ENCODE measurements at regions not wholly inside any gene's neighbourhood (a gene's known extent, or its start where the extent isn't known, plus 50 kb on each side); places are given as distances from the start of the nearest gene placed in this dataset.

DNA sequence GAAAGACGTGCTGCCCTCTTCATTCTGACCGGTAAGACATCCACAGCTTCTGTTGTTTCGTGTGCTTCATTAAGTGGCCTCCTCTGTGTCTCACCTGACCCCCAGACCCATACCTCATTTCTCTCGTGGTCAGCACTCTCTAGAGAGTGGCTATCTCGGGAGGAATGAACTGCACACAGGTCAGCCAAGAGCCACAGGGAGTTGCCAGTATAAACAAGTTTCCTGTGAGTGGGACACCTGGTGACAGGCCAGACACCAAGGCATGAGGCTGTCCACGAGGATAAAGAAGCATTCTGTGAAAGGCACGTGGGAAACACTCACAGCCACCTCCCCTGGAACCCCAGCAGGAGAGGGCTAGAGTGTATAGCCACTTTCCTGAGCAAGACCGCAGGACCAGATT lies 115.8 kb downstream of the NUFIP1 start:
- intact Hi-C loops (cut with micrococcal nuclease; ENCODE audit: unreplicated experiment) (no loop called here), in situ Hi-C loops (cut with HindIII; ENCODE audit: low pct_unique_long_range_greater_than_20kb, low sequenced_read_pairs) (no loop called here)
- no peak overlapping the region for H3K4me3 ChIP-seq (ENCODE audit: low read depth in 2 of 2, low read length in 2 of 2)
- DNase-seq (ENCODE audit: low read depth, low spot score) (no peak), ATAC-seq (no peak)
- BruUV-seq (replicated peaks) = no TSS peak
- POLR2A ChIA-PET = no interaction called here
- TF ChIP-seq, protein P1, sequence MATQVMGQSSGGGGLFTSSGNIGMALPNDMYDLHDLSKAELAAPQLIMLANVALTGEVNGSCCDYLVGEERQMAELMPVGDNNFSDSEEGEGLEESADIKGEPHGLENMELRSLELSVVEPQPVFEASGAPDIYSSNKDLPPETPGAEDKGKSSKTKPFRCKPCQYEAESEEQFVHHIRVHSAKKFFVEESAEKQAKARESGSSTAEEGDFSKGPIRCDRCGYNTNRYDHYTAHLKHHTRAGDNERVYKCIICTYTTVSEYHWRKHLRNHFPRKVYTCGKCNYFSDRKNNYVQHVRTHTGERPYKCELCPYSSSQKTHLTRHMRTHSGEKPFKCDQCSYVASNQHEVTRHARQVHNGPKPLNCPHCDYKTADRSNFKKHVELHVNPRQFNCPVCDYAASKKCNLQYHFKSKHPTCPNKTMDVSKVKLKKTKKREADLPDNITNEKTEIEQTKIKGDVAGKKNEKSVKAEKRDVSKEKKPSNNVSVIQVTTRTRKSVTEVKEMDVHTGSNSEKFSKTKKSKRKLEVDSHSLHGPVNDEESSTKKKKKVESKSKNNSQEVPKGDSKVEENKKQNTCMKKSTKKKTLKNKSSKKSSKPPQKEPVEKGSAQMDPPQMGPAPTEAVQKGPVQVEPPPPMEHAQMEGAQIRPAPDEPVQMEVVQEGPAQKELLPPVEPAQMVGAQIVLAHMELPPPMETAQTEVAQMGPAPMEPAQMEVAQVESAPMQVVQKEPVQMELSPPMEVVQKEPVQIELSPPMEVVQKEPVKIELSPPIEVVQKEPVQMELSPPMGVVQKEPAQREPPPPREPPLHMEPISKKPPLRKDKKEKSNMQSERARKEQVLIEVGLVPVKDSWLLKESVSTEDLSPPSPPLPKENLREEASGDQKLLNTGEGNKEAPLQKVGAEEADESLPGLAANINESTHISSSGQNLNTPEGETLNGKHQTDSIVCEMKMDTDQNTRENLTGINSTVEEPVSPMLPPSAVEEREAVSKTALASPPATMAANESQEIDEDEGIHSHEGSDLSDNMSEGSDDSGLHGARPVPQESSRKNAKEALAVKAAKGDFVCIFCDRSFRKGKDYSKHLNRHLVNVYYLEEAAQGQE (IDR thresholded peaks at IDR 0.05; ENCODE audit: insufficient read depth in 1 of 2, low read depth in 2 of 2, low read length in 1 of 2) = no peak
- TF ChIP-seq, protein P2, sequence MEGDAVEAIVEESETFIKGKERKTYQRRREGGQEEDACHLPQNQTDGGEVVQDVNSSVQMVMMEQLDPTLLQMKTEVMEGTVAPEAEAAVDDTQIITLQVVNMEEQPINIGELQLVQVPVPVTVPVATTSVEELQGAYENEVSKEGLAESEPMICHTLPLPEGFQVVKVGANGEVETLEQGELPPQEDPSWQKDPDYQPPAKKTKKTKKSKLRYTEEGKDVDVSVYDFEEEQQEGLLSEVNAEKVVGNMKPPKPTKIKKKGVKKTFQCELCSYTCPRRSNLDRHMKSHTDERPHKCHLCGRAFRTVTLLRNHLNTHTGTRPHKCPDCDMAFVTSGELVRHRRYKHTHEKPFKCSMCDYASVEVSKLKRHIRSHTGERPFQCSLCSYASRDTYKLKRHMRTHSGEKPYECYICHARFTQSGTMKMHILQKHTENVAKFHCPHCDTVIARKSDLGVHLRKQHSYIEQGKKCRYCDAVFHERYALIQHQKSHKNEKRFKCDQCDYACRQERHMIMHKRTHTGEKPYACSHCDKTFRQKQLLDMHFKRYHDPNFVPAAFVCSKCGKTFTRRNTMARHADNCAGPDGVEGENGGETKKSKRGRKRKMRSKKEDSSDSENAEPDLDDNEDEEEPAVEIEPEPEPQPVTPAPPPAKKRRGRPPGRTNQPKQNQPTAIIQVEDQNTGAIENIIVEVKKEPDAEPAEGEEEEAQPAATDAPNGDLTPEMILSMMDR (IDR thresholded peaks at IDR 0.05) = no peak
- no peak for TF ChIP-seq SIN3A (IDR thresholded peaks at IDR 0.05; ENCODE audit: borderline replicate concordance, insufficient read depth, low read depth, low read length)
- TF ChIP-seq POLR2AphosphoS5 (IDR thresholded peaks at IDR 0.05; ENCODE audit: low read depth, low read length) = no peak
- H3K36me3 ChIP-seq (ENCODE audit: control insufficient read depth, insufficient read depth, low read length) = no peaks in the 10 kb centered on the region
- H3K27ac ChIP-seq (ENCODE audit: low read length) = no peak overlapping the region
- H3K27me3 ChIP-seq (ENCODE audit: control insufficient read depth, insufficient read depth, low read length) = no peaks in the 10 kb centered on the region
- no peaks in the 10 kb centered on the region for H3K4me1 ChIP-seq (ENCODE audit: control insufficient read depth, insufficient read depth, low read length)
- no peaks in the 10 kb centered on the region for H3K9me3 ChIP-seq (ENCODE audit: control insufficient read depth, insufficient read depth, low read depth, low read length)
- CTCF ChIA-PET = no interaction called here

DNA sequence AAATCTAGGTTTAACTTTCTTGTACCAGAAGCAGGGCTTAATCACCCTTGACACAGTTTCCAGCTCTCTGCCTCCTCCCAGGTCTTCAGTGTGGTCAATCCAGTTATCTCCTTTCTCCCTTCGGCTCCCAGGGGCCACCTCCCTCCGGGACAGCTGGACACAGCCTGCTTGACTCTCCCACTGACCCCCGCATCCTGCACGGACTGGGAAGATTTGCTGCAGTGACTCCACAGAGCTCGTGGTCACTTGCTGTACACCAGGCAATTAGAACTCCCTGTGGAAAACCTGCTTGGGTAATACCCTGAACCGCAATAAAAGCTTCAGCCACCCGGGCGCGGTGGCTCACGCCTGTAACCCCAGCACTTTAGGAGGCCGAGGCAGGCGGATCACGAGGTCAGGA lies 116.5 kb downstream of the NUFIP1 start:
- no TSS peak for BruUV-seq (replicated peaks)
- ChIA-PET CTCF (no interaction called here), POLR2A (no interaction called here)
- ATAC-seq (no peak), DNase-seq (ENCODE audit: low read depth, low spot score) (no peak)
- in situ Hi-C loops (cut with HindIII; ENCODE audit: low pct_unique_long_range_greater_than_20kb, low sequenced_read_pairs) = no loop called here
- Histone ChIP-seq H3K36me3 (ENCODE audit: control insufficient read depth, insufficient read depth, low read length) (no peaks in the 10 kb centered on the region), H3K9me3 (ENCODE audit: control insufficient read depth, insufficient read depth, low read depth, low read length) (no peaks in the 10 kb centered on the region), H3K27ac (ENCODE audit: low read length) (no peak overlapping the region), H3K4me3 (ENCODE audit: low read depth in 2 of 2, low read length in 2 of 2) (no peak overlapping the region), H3K4me1 (ENCODE audit: control insufficient read depth, insufficient read depth, low read length) (no peaks in the 10 kb centered on the region), H3K27me3 (ENCODE audit: control insufficient read depth, insufficient read depth, low read length) (no peaks in the 10 kb centered on the region)
- no peak for TF ChIP-seq TCF7L2 (IDR thresholded peaks at IDR 0.05; ENCODE audit: low read depth, low read length)
- TF ChIP-seq, protein P2 (IDR thresholded peaks at IDR 0.05) = no peak
- no peak for TF ChIP-seq POLR2AphosphoS5 (IDR thresholded peaks at IDR 0.05; ENCODE audit: low read depth, low read length)
- TF ChIP-seq SIN3A (IDR thresholded peaks at IDR 0.05; ENCODE audit: borderline replicate concordance, insufficient read depth, low read depth, low read length) = no peak
- intact Hi-C loops (cut with micrococcal nuclease; ENCODE audit: unreplicated experiment) = no loop called here
